Common myeloid progenitor, CD34-positive (primary cell): ENCODE measurements at regions not wholly inside any gene's neighbourhood (a gene's known extent, or its start where the extent isn't known, plus 50 kb on each side); places are given as distances from the start of the nearest gene placed in this dataset.

Experiments used
- CTCF ChIA-PET: fragments of 350-600 bp; sonication (Branson Sonifier 250); formaldehyde crosslinking; loops from one replicate; lab custom pipeline; 2021; ENCODE audit warnings: antibody characterized with exemption; lab: Charles Lee
- POLR2A ChIA-PET: fragments of 350-600 bp; sonication (Branson Sonifier 250); formaldehyde crosslinking; loops from one replicate; lab custom pipeline; 2021; ENCODE audit warnings: antibody characterized with exemption; lab: Charles Lee
- DNase-seq, 3 donors: peaks; one replicate each; pipeline versions ENCODE4 v3.0.0 to v3.0.0-alpha.2; 2013
- H3K27ac ChIP-seq, 2 experiments: 1 replicate in 1 of 2; 2 replicates in 1 of 2; pipeline ENCODE4 v1.7.0; 2013; ENCODE audit warnings: inconsistent platforms in 2 of 2, low read length in 2 of 2, mild to moderate bottlenecking in 2 of 2, low read depth in 1 of 2, moderate library complexity in 1 of 2; ENCODE audit not compliant: severe bottlenecking in 2 of 2, insufficient read depth in 1 of 2, poor library complexity in 1 of 2
- H3K27me3 ChIP-seq, 5 experiments: replicated peaks in 2 of 5; 1 replicate in 3 of 5; 2 replicates in 2 of 5; pipeline versions ENCODE4 v1.6.1 to v1.7.0; 2013; ENCODE audit warnings: low read length in 4 of 5, mild to moderate bottlenecking in 2 of 5, moderate library complexity in 2 of 5, inconsistent platforms in 1 of 5; ENCODE audit not compliant: insufficient read depth in 5 of 5, control insufficient read depth in 4 of 5
- H3K36me3 ChIP-seq, 4 experiments: 1 replicate in 2 of 4; 2 replicates in 2 of 4; pipeline versions ENCODE4 v1.6.1 to v1.7.0; 2013; ENCODE audit warnings: low read length in 3 of 4, control low read depth in 1 of 4, mild to moderate bottlenecking in 1 of 4; ENCODE audit not compliant: control insufficient read depth in 4 of 4, insufficient read depth in 4 of 4
- H3K4me1 ChIP-seq, 4 experiments: 1 replicate in 3 of 4; 2 replicates in 1 of 4; pipeline versions ENCODE4 v1.6.1 to v1.7.1; 2013; ENCODE audit warnings: low read length in 3 of 4, mild to moderate bottlenecking in 3 of 4, control low read depth in 1 of 4, inconsistent platforms in 1 of 4, moderate library complexity in 1 of 4; ENCODE audit not compliant: control insufficient read depth in 4 of 4, insufficient read depth in 4 of 4; ENCODE audit errors: control extremely low read depth in 1 of 4
- H3K4me3 ChIP-seq, 7 experiments: 1 replicate in 4 of 7; 2 replicates in 3 of 7; pipeline versions ENCODE4 v1.5.1 to v1.7.0; 2013; ENCODE audit warnings: mild to moderate bottlenecking in 7 of 7, low read length in 6 of 7, moderate library complexity in 6 of 7, inconsistent platforms in 2 of 7, low read depth in 2 of 7, control low read depth in 1 of 7; ENCODE audit not compliant: insufficient read depth in 4 of 7, control insufficient read depth in 1 of 7; ENCODE audit errors: extremely low read depth in 1 of 7
- H3K9me3 ChIP-seq, 5 experiments: 1 replicate in 4 of 5; 2 replicates in 1 of 5; pipeline versions ENCODE4 v1.6.1 to v1.7.1; 2013; ENCODE audit warnings: low read length in 4 of 5, mild to moderate bottlenecking in 2 of 5, inconsistent platforms in 1 of 5, low read depth in 1 of 5, moderate library complexity in 1 of 5; ENCODE audit not compliant: control insufficient read depth in 4 of 5, insufficient read depth in 2 of 5; ENCODE audit errors: control extremely low read depth in 1 of 5
- WGBS: methylation state at CpG from one replicate; pipeline ENCODE4 v1.1.5; 2013; ENCODE audit not compliant: insufficient coverage; 5-methylcytosine and 5-hydroxymethylcytosine counted together

GRCh38 chr3:25883492-25883891 lies 93.6 kb downstream of the OXSM start:
- no peaks in the 10 kb centered on the region for H3K4me1 ChIP-seq
- POLR2A ChIA-PET, result no interaction called here
- no CpG with 5 or more reads among the region's 1 CpG for WGBS
- no peak overlapping the region for H3K4me3 ChIP-seq
- no peaks in the 10 kb centered on the region for H3K9me3 ChIP-seq
- no peak for DNase-seq
- H3K27ac ChIP-seq, result no peak overlapping the region
- H3K36me3 ChIP-seq, result no peaks in the 10 kb centered on the region
- H3K27me3 ChIP-seq, result peaks cover 0 to 4% (median 0%) of the 10 kb centered on the region in 5 experiments
- CTCF ChIA-PET, result no interaction called here

GRCh38 chr3:25884981-25885380 lies 95.1 kb downstream of the OXSM start:
- DNase-seq, result no peak
- Histone ChIP-seq H3K36me3 (no peaks in the 10 kb centered on the region), H3K4me3 (no peak overlapping the region), H3K4me1 (no peaks in the 10 kb centered on the region), H3K27ac (no peak overlapping the region), H3K27me3 (peaks cover 0 to 4% (median 0%) of the 10 kb centered on the region in 5 experiments), H3K9me3 (no peaks in the 10 kb centered on the region)
- CTCF ChIA-PET, result no interaction called here
- POLR2A ChIA-PET, result no interaction called here
- 100% methylated on average over 1 of the region's 2 CpGs for WGBS

DNA sequence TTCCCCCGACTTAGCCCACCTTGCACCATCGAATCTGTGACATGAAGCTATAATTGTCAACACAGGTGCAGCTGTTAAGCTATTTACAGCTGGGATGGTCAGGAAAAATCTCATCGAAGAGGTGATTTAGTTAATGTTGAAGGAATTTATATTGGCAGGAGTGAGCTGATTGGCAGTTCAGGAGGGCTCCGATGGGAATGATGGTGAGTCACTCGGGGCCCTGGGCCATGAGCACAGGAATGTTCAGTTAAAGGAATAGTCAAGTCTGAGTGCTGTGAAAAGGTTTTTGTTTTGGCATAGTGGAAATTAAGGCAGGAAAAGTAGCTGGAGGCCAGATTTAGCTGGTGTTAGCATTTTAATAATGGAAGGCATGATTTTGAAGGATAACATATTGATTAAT lies 95.7 kb downstream of the OXSM start:
- no peak for DNase-seq
- 100% methylated on average over 4 of the region's 5 CpGs for WGBS
- Histone ChIP-seq H3K4me3 (no peak overlapping the region), H3K4me1 (no peaks in the 10 kb centered on the region), H3K9me3 (no peaks in the 10 kb centered on the region), H3K27ac (no peak overlapping the region), H3K27me3 (peaks cover 0 to 4% (median 0%) of the 10 kb centered on the region in 5 experiments), H3K36me3 (no peaks in the 10 kb centered on the region)
- ChIA-PET POLR2A (no interaction called here), CTCF (no interaction called here)

- Histone ChIP-seq H3K27ac (no peak overlapping the region), H3K4me1 (no peaks in the 10 kb centered on the region), H3K9me3 (no peaks in the 10 kb centered on the region), H3K36me3 (no peaks in the 10 kb centered on the region), H3K4me3 (no peak overlapping the region), H3K27me3 (peaks cover 0 to 4% (median 0%) of the 10 kb centered on the region in 5 experiments)
- 100% methylated on average over 3 of the region's 5 CpGs for WGBS
- DNase-seq, result no peak
- POLR2A ChIA-PET, result no interaction called here
- CTCF ChIA-PET, result no interaction called here
Measured at GRCh38 chr3:25887907-25888306, 98.0 kb downstream of the OXSM start.

DNA sequence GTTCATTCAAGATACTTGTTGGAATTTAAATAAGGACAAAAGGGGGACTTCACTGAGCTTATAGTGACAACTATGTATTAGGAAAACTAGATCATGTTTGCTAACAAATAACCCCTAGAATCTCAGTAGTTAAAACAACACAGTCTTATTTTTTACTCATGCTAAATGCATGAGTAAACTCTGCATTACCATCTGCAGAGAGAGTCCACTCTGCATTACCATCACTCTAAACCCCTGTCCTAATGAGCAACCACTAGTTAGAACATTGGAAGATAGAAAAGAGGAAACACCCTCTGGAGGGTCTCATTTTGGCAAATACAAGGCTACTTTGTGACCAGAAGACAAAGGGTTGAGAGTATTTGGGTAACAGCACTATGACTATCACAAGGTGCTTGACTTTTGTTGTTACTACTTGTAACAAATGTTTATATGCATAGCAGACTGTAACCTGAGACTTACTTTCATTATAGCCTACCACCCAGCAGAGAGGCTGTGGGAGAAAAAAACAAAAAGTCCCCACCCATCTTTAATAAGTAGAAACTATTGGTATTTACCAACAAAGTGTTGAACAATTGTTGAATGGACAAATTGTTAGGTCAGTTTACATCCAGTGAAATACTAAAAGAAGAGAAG lies 99.1 kb downstream of the OXSM start:
- no peak overlapping the region for H3K27ac ChIP-seq
- DNase-seq, result no peak
- CTCF ChIA-PET, result no interaction called here
- no peaks in the 10 kb centered on the region for H3K9me3 ChIP-seq
- H3K4me3 ChIP-seq, result no peak overlapping the region
- no peaks in the 10 kb centered on the region for H3K4me1 ChIP-seq
- peaks cover 0 to 4% (median 0%) of the 10 kb centered on the region in 5 experiments for H3K27me3 ChIP-seq
- no peaks in the 10 kb centered on the region for H3K36me3 ChIP-seq
- POLR2A ChIA-PET, result no interaction called here

GRCh38 chr3:25889525-25889917 lies 99.6 kb downstream of the OXSM start:
- CTCF ChIA-PET, result no interaction called here
- Histone ChIP-seq H3K27me3 (peaks cover 0 to 4% (median 0%) of the 10 kb centered on the region in 5 experiments), H3K4me3 (no peak overlapping the region), H3K4me1 (no peaks in the 10 kb centered on the region), H3K36me3 (no peaks in the 10 kb centered on the region), H3K27ac (no peak overlapping the region), H3K9me3 (no peaks in the 10 kb centered on the region)
- WGBS, result 100% methylated on average over 2 of the region's 2 CpGs
- DNase-seq, result no peak
- POLR2A ChIA-PET, result no interaction called here

- no peak for DNase-seq
- WGBS, result no CpG with 5 or more reads among the region's 3 CpGs
- CTCF ChIA-PET, result no interaction called here
- Histone ChIP-seq H3K27me3 (no peaks in the 10 kb centered on the region), H3K4me1 (no peaks in the 10 kb centered on the region), H3K36me3 (no peaks in the 10 kb centered on the region), H3K4me3 (no peak overlapping the region), H3K27ac (no peak overlapping the region), H3K9me3 (no peaks in the 10 kb centered on the region)
- POLR2A ChIA-PET, result no interaction called here
Measured at GRCh38 chr3:25894101-25894500, 104.2 kb downstream of the OXSM start.
